Stomach (tissue), 8 donors: ENCODE measurements at regions not wholly inside any gene's neighbourhood (a gene's known extent, or its start where the extent isn't known, plus 50 kb on each side); places are given as distances from the start of the nearest gene placed in this dataset.

ENCODE experiments used
- DNase-seq, 2 donors: peaks; one replicate each; pipeline versions ENCODE4 v3.0.0 to v3.0.0-alpha.2; 2013 to 2019
- H3K27ac ChIP-seq, 5 donors: fragments of 200-600 bp in 4 of 5; sonication (generic) in 4 of 5; one replicate each; pipeline ENCODE4 v1.5.1; 2013 to 2019; ENCODE audit warnings: mild to moderate bottlenecking in 1 of 5, moderate library complexity in 1 of 5
- H3K27me3 ChIP-seq, 3 donors: fragments of 200-600 bp; sonication (generic); one replicate each; pipeline ENCODE4 v1.5.1; 2017 to 2019; ENCODE audit warnings: mixed run types in 1 of 3
- H3K36me3 ChIP-seq, 4 donors: fragments of 200-600 bp; sonication (generic); 1 replicate in 3 of 4; 2 replicates in 1 of 4; pipeline ENCODE4 v1.5.1; 2016 to 2019
- H3K4me1 ChIP-seq, 4 donors: fragments of 200-600 bp; sonication (generic); one replicate each; pipeline ENCODE4 v1.5.1; 2016 to 2019
- H3K4me3 ChIP-seq, 4 donors: fragments of 200-600 bp; sonication (generic) in 3 of 4; one replicate each; pipeline ENCODE4 v1.5.1; 2016 to 2019; ENCODE audit warnings: mild to moderate bottlenecking in 1 of 4
- H3K9me3 ChIP-seq, 4 donors: fragments of 200-600 bp; sonication (generic); one replicate each; pipeline ENCODE4 v1.5.1; 2016 to 2019
- EP300 ChIP-seq: sonication (generic); formaldehyde crosslinking; IDR thresholded peaks from one replicate; pipeline ENCODE4 v1.6.1; 2017; ENCODE audit warnings: antibody characterized with exemption
- POLR2A ChIP-seq, 4 donors: fragments of 450-650 bp; IDR thresholded peaks; one replicate each; pipeline ENCODE4 v1.6.1; 2016; ENCODE audit warnings: antibody characterized with exemption in 4 of 4, control low read depth in 2 of 4, mild to moderate bottlenecking in 1 of 4, moderate library complexity in 1 of 4
- POLR2AphosphoS5 ChIP-seq, 3 donors: sonication (generic); formaldehyde crosslinking; IDR thresholded peaks; one replicate each; pipeline ENCODE4 v1.6.1; 2016; ENCODE audit warnings: antibody characterized with exemption in 3 of 3
- WGBS, 5 donors: extraction: QIAGEN DNeasy Blood & Tissue Kit in 3 of 5; methylation state at CpG; one replicate each; pipeline versions ENCODE4 v1.1.5 to v1.1.7; 2013 to 2018; 5-methylcytosine and 5-hydroxymethylcytosine counted together
- intact Hi-C: fragments of 100-400 bp; cut with DNase I; formaldehyde crosslinking; loops from one replicate; pipeline ENCODE4 v1.15.1; 2023; ENCODE audit warnings: low total_unique reads
- TF ChIP-seq, protein P1 (sequence below), 7 experiments: fragments of 450-650 bp in 4 of 7; fragments of 200-600 bp in 3 of 7; sonication (generic) in 3 of 7; IDR thresholded peaks; one replicate each; pipeline ENCODE4 v1.5.1; 2016 to 2019; ENCODE audit warnings: antibody characterized with exemption in 7 of 7, control low read depth in 2 of 7, mild to moderate bottlenecking in 1 of 7
- donor health status: healthy with polysubstance abuse.
- donor health status: Bipolar disorder and iron deficiency.
- donor health status: healthy.

DNA sequence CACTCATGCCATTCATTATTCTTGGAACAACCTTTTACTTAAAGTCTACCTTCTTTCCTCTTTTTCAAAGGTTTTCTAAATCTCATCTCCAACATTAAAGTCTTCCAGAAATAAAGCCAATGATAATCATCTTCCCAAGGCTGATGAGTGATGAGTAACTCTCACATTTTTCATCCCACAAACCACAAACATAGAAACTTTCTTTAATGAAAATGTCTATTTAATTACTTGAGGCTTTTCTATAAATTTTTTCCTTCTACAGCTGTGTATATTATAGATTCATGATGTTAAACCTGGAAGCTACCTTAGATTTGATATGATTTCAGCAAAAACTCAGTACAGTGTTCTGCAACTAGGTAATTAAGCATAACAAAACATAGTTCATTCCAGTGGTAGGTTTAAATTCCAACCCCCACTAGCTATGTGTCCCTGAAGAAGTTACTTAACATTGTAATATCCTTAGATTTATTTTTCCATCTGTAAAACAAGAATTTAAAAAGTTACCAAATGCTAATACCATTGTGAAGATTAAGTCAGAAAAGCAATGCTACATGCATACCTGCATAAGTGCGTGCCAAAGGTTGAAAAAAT, 845.4 kb downstream of the KCNA4 start:
- Histone ChIP-seq H3K4me1 (no peaks in the 10 kb centered on the region), H3K36me3 (no peaks in the 10 kb centered on the region), H3K9me3 (no peaks in the 10 kb centered on the region), H3K4me3 (no peak overlapping the region), H3K27ac (no peak overlapping the region), H3K27me3 (no peaks in the 10 kb centered on the region)
- TF ChIP-seq, protein P1, sequence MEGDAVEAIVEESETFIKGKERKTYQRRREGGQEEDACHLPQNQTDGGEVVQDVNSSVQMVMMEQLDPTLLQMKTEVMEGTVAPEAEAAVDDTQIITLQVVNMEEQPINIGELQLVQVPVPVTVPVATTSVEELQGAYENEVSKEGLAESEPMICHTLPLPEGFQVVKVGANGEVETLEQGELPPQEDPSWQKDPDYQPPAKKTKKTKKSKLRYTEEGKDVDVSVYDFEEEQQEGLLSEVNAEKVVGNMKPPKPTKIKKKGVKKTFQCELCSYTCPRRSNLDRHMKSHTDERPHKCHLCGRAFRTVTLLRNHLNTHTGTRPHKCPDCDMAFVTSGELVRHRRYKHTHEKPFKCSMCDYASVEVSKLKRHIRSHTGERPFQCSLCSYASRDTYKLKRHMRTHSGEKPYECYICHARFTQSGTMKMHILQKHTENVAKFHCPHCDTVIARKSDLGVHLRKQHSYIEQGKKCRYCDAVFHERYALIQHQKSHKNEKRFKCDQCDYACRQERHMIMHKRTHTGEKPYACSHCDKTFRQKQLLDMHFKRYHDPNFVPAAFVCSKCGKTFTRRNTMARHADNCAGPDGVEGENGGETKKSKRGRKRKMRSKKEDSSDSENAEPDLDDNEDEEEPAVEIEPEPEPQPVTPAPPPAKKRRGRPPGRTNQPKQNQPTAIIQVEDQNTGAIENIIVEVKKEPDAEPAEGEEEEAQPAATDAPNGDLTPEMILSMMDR (IDR thresholded peaks at IDR 0.05) = no peak
- no peak for TF ChIP-seq POLR2A (IDR thresholded peaks at IDR 0.05)
- TF ChIP-seq EP300 = no peak
- TF ChIP-seq POLR2AphosphoS5 (IDR thresholded peaks at IDR 0.05) = no peak
- intact Hi-C loops = no loop called here
- WGBS, 5 donors = 76 to 93% (median 92%) methylated on average over 1 of the region's 1 CpG
- DNase-seq = no peak

- no peak for DNase-seq
- H3K9me3 ChIP-seq = no peaks in the 10 kb centered on the region
- TF ChIP-seq, protein P1 (IDR thresholded peaks at IDR 0.05) = no peak
- TF ChIP-seq POLR2A (IDR thresholded peaks at IDR 0.05) (no peak), POLR2AphosphoS5 (IDR thresholded peaks at IDR 0.05) (no peak), EP300 (no peak)
- H3K36me3 ChIP-seq = no peaks in the 10 kb centered on the region
- whole genome bisulfite sequencing, 5 donors = 57 to 89% (median 85%) methylated on average over 1 of the region's 1 CpG
- no peaks in the 10 kb centered on the region for H3K27me3 ChIP-seq
- no peak overlapping the region for H3K4me3 ChIP-seq
- H3K4me1 ChIP-seq = no peaks in the 10 kb centered on the region
- no peak overlapping the region for H3K27ac ChIP-seq
- intact Hi-C loops = no loop called here
Measured at GRCh38 chr11:29166306-29166705, 850.5 kb downstream of the KCNA4 start.

DNA sequence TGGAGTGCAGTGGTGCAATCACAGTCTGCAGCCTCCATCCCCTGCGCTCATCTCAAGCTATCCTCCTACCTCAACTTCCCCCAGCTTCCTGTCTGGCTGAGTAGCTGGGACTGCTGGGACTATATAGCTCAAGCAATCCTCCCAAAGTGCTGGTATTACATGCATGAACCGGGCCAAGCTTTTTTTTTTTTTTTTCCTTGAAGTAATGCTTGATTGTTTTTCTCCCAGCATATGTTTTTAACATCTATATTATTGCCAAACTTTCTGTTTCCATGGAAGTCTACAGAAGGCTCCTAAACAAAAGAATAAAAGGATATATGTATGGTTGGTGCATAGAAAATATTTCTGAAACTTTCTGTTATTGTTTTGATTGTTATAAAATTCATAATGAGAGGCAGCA, 853.6 kb downstream of the KCNA4 start:
- Histone ChIP-seq H3K36me3 (no peaks in the 10 kb centered on the region), H3K9me3 (no peaks in the 10 kb centered on the region), H3K4me3 (no peak overlapping the region), H3K27me3 (no peaks in the 10 kb centered on the region), H3K27ac (no peak overlapping the region), H3K4me1 (no peaks in the 10 kb centered on the region)
- WGBS, 5 donors = 80 to 91% (median 83%) methylated on average over 2 of the region's 2 CpGs
- TF ChIP-seq EP300 = no peak
- no peak for TF ChIP-seq POLR2A (IDR thresholded peaks at IDR 0.05)
- TF ChIP-seq POLR2AphosphoS5 (IDR thresholded peaks at IDR 0.05) = no peak
- TF ChIP-seq, protein P1 (IDR thresholded peaks at IDR 0.05) = no peak
- intact Hi-C loops = no loop called here
- no peak for DNase-seq

DNA sequence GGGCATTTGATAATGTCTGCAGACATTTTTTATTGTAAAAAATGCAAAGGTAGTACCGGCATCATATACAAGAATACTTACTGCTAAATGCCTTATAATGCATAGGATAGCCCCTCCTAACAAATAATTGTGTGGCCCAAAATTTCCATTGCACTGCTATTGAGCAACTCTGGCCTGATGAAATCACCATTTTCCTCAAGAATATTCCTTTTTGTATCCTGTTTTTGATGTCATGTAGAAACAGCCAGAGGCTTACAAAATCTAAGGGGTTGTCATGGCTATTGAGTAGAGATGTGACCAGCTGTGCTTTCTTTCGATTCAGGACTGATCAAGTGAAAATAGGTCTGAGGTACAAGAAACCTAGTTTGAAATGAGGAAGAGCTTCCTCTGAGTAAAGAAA, 854.3 kb downstream of the KCNA4 start:
- H3K9me3 ChIP-seq = no peaks in the 10 kb centered on the region
- 77 to 89% (median 88%) methylated on average over 2 of the region's 2 CpGs for WGBS, 5 donors
- no peak for DNase-seq
- no peaks in the 10 kb centered on the region for H3K36me3 ChIP-seq
- TF ChIP-seq, protein P1 (IDR thresholded peaks at IDR 0.05) = no peak
- no peak for TF ChIP-seq POLR2A (IDR thresholded peaks at IDR 0.05)
- TF ChIP-seq POLR2AphosphoS5 (IDR thresholded peaks at IDR 0.05) = no peak
- H3K4me1 ChIP-seq = no peaks in the 10 kb centered on the region
- no peaks in the 10 kb centered on the region for H3K27me3 ChIP-seq
- H3K27ac ChIP-seq = no peak overlapping the region
- no peak overlapping the region for H3K4me3 ChIP-seq
- intact Hi-C loops = no loop called here
